GM19463 (cell line): ENCODE measurements at regions not wholly inside any gene's neighbourhood (a gene's known extent, or its start where the extent isn't known, plus 50 kb on each side); places are given as distances from the start of the nearest gene placed in this dataset.
A peak's percentile ranks its signal among the peaks of the same experiment; 100 is the strongest.

Experiments
- ATAC-seq: cut with Tn5 transposase; IDR thresholded peaks from one replicate; pipeline ENCODE4 v1.9.1; 2021; ENCODE audit warnings: mild to moderate bottlenecking, moderate library complexity; ENCODE audit not compliant: unreplicated experiment

DNA sequence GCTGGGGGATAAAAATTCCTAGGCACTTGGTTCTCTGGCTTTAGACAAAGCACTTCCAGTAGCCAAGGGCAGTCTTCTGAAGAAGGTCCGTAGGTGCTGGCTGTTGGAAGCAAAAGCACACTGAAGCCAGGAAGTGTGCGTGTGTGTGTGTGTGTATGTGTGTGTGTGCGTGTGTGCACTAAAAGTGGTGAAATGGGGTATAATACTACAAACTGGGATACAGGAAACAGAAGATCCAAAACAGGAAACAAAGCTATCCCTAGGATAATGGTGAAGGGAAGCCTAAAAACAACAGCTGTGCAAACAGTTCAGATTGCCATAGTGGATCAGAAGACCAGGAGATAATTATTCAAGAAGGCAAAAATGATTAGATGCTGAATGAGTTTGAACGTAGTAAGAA, 103.4 kb downstream of the IL20RB start:
- no peak for ATAC-seq

DNA sequence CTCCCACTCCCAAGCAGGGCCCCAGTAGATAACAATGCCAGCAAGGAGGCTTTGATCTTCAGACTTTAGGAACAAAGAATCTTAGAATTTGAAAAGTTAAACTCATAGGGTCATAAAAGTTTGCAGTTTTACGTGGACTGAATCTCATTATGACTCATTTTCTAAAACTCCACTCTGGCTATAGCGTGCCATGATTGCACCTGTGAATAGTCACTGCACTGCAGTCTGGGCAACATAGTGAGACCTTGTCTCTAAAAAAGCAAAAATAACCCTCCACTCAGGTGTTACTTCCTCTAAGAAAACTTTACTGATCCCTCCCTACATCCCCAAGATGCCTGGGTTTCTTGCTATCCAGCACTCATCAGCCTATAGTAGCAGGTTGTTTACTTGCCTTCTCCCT, 104.5 kb downstream of the IL20RB start:
- peak; percentile 96 for ATAC-seq

DNA sequence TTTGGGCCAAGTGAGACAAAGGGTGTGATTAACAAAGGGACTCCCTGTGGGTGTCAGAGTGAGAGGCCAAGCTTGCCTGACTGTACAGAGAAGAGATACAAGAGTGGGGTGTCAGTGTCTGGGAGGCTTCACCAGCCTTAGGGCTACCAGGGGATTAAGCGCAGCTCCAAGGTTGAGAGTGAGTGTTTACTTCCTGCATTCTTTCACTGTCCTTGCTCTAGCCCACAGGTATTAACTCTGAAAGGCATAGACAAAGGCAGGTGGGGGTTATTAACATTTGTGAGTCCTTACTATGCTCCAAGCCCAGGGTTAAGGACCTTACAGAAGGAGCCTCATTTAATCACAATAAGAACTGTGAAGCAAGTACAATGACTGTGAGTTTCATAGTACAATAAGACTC, 107.6 kb downstream of the IL20RB start:
- no peak for ATAC-seq

DNA sequence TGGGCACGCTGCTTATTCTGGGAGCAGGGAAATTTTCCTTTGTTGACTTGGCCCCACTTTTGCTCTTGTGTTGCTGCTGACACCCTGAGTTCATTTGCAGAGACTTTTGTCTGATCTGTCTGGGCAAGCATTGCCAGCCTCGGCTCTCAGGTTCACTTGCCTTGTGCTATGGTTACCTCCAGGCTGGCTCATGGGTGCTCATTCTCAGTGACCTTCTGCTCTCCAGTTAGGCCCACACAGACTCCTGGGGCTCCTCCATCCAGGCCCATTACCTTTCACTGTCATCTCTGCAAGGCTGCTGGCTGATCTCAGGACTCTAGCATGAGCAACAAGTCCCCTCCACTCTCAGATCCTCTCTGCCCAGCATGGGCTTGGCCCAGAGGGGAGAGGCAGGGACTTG, 108.3 kb downstream of the IL20RB start:
- ATAC-seq = no peak

DNA sequence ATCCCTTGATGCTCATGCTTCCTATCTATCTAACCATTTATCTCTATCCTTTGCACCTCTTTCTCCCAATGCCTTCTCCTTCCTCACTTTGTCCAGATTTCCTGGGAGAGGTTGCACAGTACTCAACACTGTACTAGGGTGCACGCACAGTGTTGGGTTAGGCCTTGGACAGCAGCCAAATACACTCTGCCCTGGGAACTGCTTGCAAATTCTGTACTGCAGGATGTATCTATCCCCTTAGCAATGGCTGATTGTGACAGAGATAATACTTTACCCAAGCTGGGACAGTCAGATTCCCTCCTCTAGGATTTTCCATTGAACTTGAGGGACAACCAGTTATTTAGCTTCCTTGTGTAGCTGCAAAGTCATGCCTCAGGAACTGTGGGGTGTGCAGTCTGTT, 113.3 kb downstream of the IL20RB start:
- ATAC-seq = no peak

DNA sequence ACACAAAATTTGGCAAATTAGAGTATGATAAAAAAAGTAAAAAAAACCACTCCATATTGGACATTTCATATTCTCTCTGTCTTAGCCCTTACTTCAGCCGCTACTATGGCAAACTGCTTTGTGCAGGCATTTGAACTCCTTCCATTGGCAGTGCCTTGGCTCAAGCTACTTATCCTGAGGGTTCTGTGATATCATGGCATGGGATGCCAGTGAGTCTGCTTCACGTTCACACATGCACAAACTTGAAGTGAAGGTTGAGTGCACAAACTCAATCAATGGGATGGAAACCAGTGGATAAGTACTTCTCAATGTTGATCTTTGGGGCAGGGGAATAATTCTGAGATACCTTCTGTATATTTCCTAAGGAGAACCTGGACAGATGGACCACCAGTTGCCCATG, 117.2 kb downstream of the IL20RB start:
- no peak for ATAC-seq

DNA sequence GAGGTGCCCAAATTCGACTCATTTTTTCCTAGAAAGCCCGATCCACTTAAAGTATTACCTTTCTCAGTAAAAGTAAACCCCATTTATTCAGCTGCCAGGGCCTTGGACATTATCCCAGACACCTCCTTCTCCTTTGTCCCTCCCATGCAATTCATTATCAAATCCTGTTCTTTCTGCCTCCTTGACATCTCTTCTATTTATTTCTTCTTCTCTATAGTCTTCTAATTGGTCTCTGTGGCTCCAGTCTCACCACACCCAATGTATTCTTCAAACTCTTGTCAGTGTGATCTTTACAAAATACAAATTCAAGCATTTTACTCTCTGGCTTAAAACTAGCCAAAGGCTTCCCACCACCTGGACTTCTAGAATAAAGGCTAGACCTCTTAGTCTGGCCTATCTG, 120.3 kb downstream of the IL20RB start:
- ATAC-seq = no peak

DNA sequence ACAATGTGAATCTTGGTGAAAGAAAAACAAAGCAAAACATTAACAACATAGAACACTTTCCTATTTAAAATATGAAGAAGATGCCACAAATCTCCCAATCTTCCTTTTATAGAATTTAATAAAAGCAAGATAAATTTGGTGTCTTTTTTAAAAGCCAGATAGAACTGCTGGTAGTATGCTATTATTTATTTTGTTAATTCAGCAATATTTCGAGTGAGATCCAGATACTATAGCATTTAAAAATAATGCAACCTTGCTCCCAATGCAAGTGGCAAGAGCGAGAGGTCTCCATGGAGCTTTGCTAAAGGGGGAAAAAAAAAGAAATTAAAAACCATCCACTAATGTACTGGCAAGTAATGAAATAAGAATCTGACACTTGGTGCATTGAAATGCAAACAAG, 121.8 kb downstream of the IL20RB start:
- no peak for ATAC-seq

DNA sequence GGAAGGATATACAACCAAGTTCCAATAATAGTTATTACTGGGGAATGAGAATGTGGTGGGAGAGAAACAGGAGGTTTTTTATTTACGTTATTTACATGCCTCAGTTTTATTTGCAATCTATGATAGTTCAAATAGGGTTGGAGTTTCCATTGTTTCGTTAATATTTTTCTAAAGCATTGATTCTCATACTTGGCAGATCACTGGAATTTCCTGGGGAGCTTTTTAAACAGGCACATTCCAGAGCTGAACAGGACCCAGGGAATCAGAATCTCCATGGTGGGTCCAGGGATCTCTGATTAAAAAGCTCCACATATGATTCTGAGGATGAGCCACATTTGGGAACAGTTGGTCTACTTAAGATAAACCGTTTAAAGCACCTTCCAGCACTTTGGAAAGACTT, 123.9 kb downstream of the IL20RB start:
- no peak for ATAC-seq

DNA sequence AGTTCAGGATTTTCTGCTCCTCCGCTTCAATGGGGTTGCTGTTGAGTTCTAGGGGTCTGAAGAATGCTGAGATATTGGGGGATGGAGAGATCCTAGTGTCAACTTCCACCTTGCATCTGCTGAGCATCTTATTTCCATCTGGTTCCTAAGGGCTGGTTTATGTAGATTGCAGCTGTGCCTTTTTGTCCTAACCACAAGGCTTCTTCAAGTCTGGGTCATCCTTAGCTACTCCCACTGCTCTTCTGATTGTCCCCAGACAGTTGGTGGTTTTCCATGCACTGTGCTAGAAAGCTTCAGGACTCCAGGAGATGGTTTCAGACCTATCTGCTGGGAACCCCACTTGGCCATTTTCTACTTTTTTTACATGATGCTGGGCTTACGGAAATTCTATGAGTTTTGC, 125.0 kb downstream of the IL20RB start:
- no peak for ATAC-seq

DNA sequence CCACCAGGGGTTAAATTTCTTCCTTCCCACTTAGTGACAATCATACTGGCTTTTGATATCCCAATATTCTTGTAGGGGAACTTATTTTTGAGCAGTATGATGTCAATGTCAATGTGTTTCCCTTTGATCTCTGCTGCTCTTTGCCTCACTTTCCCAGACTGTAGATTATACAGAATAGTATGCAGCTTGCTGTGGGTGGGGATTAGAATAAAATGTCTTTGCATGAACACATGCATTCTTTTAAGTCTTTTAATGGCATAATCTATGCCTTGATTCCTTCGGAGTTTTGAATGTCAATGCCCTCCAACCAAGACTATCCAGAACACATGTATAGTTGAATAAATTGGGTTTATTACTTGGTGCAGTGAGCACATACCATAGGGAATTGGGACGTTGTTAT, 125.5 kb downstream of the IL20RB start:
- no peak for ATAC-seq

DNA sequence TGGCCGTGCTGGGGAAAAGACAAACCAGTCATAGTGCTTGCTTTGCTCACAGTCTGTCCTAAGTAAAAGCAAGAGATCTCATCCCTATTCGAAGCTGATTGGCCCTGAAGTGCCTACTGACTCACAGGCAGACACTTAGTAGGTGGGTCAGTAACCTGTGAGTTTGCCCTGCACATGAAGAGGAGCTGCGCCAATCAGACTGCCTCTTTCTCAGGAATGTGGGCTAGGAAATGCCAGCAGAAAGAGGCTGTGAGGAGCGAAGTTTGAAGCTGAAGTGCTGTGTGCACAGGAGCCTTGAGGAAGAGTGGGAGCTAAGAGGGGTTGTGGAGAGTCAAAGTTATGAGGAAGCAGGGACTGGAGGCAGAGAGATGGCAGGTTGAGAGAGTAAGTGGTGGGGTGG, 126.8 kb downstream of the IL20RB start:
- no peak for ATAC-seq

DNA sequence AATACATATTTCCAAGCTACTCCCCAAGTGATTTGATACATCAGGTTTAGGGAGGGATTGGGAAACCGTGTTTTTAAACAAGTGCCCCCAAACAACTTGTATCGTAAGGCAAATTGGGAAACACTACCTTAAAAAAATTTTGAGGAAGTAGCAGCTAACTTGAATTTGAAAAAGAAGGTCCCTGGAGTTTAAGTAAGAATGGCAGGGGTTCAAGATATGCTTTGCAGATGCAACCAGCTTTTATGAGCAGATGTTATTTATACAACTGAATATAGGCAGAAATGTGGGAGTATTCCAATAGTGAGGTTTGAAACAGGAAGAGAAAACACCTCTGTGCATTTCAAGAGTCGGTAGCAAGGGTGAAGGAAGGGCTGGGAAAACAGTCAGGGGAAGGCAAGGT, 139.6 kb downstream of the IL20RB start:
- ATAC-seq = no peak

DNA sequence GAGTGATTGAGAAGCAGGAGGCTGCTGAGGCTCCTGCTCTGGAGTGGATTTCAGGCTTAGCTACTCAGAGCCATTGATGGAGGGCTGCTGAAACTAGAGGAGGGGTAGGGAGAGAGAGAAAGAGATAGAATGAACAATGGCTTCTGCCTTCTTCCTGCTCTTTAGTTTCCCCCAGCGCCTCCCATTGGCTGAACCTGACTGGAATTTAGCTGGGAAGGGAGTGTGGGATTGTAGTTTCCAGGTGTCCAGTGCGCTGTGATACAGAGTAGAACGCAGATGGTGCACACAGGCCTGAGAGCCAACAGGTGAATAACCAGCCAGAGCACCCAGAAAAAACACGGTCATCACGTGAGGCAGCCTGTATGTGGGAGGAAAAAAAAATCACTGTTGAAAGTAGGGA, 140.1 kb downstream of the IL20RB start:
- ATAC-seq = no peak

DNA sequence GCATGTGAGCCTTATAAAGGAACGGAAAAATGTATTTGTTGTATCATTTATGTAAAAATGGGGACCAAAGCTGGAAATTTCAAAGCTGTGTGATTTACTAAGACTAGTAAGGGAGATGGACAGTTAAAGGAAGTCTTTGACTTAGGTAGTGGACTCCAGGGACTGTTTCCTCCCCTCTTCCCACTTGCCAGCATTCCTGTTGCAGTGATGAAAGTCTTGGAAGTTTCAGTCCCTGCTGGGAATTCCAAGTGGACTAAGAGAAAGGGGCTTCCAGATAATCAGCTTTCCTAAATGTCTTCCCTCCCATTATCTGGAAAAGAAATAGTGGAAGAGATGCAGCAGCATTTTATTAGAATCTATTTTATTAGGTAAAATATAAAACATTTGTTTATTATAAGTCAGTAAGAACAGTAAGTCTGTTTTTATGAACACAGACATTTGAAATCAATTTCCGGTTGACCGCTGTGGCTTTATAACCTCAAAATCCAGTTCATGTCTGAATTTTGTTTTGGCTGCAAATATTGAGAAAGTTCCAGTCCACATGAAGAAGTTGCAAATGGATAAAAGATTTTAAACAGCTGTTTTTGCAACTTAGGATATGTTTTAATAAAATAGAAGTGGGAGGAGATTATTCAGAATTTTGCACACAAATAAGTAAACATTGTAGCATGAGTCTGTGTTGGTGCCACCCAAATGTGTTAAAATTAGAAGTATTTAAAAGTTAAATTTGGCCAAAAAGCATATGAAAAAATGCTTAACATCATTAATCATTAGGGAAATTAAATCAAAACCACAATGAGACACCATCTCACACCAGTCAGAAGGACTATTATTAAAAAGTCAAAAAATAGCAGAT, 141.8 kb downstream of the IL20RB start:
- ATAC-seq = no peak

DNA sequence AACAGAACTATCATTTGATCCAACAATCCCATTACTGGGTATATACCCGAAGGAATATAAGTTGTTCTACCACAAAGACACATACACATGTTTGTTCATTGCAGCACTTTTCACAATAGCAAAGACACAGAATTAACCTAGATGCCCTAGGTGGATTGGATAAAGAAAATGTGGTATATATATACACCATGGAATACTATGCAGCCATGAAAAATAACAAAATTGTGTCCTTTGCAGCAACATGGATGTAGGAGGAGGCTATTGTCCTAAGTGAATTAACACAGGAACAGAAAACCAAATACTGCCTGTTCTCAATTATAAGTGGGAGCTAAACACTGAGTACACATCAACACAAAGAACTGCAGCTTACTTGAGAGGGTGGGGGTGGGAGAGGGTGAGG, 142.5 kb downstream of the IL20RB start:
- no peak for ATAC-seq

DNA sequence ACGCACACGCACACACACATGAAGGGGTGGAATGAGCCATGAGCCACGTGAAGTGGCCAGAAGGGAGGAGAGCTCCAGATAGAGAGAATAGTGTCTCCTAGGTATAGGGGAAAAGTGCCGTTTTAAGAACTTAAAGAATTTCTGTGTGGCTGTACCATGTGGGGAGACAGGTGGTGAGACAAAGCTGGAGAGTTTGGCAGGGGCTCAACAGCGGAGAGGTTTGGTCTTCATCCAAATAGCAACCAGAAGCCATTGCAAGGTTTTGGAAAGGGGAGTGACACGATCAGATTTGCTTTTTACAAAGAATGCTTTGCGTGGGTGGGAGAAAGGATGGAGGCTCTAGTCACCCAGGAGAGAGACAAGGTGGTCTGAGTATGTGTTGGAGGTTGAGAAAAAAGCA, 146.0 kb downstream of the IL20RB start:
- ATAC-seq = no peak

DNA sequence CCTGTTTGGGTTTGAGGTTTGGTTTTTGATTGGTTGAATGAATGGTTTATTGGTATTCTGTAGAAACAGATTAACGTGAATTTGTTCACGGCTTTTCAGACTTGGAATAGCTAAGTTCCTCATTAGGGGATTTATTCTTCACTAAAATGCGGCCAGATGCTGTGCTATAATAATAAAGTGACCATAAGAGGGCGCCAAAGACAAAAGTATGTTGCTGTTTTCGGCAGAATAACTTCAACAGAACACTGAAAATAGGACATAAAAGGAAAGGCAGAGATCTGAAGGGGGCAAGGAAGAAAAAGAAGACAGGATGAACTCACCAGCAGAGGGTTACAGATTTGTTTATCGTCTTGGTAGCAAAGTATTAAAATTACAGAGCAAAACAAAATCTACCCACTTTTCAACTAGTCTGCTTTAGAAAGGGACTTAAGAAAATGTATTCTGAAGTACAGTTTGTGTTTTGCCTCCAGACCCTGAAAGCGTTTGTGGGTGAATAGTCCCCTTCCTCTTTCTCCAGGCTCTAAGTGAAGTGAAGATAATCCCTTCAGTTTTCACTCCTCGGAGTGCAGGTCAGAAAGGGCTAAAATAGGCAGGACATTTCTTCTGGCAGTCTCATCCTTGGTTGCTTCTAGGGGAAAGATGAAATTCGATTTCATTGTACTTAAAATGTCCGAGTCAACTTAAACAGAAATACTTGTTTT, 147.6 kb downstream of the IL20RB start:
- ATAC-seq = no peak

DNA sequence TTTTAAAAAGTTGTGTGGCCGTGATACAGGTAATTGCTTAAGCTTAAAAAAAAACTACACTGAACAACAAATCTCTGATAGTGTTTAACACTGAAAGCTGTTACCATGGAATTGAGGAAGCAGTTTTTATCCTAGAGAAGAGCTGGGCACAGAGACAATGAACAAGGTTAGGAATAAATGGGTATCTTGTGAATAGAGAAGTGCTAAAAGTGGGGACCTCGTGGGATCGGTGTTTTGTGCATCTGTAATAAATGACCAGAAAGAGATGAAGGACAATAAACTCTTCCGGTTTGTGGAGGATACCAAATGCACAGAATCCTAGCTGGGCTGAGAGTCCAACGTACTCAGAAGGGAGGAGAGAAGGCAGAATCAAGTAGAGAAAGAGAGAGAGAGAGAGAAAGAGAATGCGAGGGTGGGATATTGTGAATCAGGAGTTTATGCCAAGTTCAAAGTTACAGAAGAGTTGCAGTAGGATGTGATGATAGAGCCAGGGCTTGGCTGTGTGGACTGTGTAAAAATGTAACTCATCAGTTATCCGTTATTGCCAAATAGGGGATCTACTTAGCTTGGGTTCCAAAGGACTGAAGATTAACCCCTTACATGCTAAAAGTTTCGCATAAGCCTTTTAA, 148.9 kb downstream of the IL20RB start:
- no peak for ATAC-seq

DNA sequence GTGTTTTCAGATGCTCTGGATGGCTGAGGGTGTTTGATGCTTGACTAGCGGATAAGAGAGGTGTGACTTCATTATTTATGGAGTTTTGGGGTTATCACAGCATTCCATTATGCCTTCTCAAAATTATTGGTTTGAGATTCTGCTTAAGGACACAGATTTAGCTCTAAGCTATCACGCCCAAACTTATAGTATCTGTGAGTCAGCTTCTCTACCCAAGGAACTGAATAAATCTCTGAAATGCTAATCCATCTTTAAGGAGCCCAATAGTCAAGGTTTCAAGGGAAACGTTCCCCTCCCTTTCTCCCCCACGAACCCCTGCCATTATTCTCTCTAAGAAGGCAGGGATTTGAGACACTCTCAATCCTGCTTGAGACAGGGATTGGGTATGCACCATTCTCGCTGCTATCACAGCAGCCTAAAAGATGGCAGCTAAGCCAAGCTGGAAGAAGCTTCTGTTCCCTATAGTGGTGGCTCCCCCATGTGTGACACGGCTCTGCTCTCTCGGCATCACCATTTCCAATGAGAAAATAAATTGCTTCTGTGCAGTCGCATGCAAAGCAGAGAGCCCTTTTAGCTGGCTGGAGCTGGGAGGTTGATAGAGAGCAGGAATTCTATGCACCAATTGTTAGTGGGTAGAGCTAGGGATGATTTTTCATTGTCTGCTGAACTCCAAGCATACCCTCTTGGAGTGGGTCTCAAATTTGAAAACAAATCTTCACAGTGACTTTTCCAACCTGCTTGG, 151.1 kb downstream of the IL20RB start:
- no peak for ATAC-seq

DNA sequence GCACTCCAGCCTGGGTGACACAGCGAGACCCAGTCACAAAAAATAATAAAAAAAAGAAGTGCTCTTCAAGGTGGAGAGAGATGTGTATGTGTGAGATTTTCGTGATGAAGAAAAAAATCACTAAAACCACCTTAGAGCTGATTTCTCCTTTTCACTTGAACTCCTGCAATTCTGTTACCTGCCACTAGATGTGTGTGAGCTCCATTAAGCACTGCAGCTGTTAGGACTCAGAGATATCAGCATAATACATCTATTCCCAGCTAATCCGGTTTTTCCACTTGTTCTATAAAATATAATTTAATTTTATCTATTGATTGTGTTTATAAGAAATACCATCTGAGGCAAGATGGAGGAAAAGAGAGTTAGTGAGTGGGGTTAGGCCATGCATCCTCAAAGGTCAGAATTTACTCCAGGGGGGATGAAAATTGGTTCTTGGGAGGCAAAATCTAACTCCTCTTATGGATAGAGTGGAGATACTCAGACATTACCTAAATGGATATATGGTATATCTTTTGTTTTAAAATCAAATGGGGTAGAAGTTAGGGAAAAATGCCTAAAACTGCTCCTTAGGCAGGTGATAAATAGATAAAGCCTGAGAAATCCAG, 152.7 kb downstream of the IL20RB start:
- ATAC-seq = no peak
